ENCODE measurements at regions not wholly inside any gene's neighbourhood (a gene's known extent, or its start where the extent isn't known, plus 50 kb on each side); places are given as distances from the start of the nearest gene placed in this dataset.
"Not testable (repeated sequence)": the region's sequence is repeated elsewhere in the genome, so short reads cannot be mapped to it uniquely, and the experiment has no call there.

GRCh38 chr7:93048136-93048930 lies 69.4 kb downstream of the SAMD9 start:
- no peak for DNase-seq

- no peak for DNase-seq
Observed at GRCh38 chr7:93047514-93048099, 70.2 kb downstream of the SAMD9 start.

GRCh38 chr7:93046641-93047040 lies 71.1 kb downstream of the SAMD9 start:
- DNase-seq, result no peak

GRCh38 chr7:93044147-93044810 lies 73.5 kb downstream of the SAMD9 start:
- no peak for DNase-seq

- no peak for DNase-seq
Observed at GRCh38 chr7:93043385-93043985, 74.3 kb downstream of the SAMD9 start.

- no peak for DNase-seq
Observed at GRCh38 chr7:93040355-93040754, 77.4 kb downstream of the SAMD9 start.

GRCh38 chr7:93039786-93040185 lies 78.0 kb downstream of the SAMD9 start:
- DNase-seq, result no peak

- DNase-seq, result no peak
Observed at GRCh38 chr7:93039282-93039681, 78.5 kb downstream of the SAMD9 start.

GRCh38 chr7:93036807-93037206 lies 81.0 kb downstream of the SAMD9 start:
- DNase-seq, result no peak

GRCh38 chr7:93036149-93036640 lies 81.6 kb downstream of the SAMD9 start:
- no peak for DNase-seq

GRCh38 chr7:93031795-93032194 lies 86.0 kb downstream of the SAMD9 start:
- no peak for DNase-seq

GRCh38 chr7:93030605-93031225 lies 87.1 kb downstream of the SAMD9 start:
- DNase-seq, result no peak

- DNase-seq, result no peak
Observed at GRCh38 chr7:93029056-93029455, 88.7 kb downstream of the SAMD9 start.

GRCh38 chr7:93028610-93029009 lies 89.2 kb downstream of the SAMD9 start:
- DNase-seq, result no peak

GRCh38 chr7:93027044-93027443 lies 90.7 kb downstream of the SAMD9 start:
- no peak for DNase-seq

GRCh38 chr7:93026425-93026824 lies 91.4 kb downstream of the SAMD9 start:
- no peak for DNase-seq

- DNase-seq, result no peak
Observed at GRCh38 chr7:93025389-93025788, 92.4 kb downstream of the SAMD9 start.

GRCh38 chr7:93022931-93023478 lies 94.8 kb downstream of the SAMD9 start:
- DNase-seq, result not testable (repeated sequence)

GRCh38 chr7:93021748-93022147 lies 96.0 kb downstream of the SAMD9 start:
- DNase-seq, result no peak

- DNase-seq, result no peak
Observed at GRCh38 chr7:93018716-93019115, 99.1 kb downstream of the SAMD9 start.

- DNase-seq, result no peak
Observed at GRCh38 chr7:93016681-93017381, 100.9 kb downstream of the SAMD9 start.
